Stimulated activated CD8-positive, alpha-beta memory T cell treated with anti-CD3 and anti-CD28 coated beads, Interleukin-4, amount 100 ng/mL, for 1 hour (primary cell): ENCODE measurements at regions not wholly inside any gene's neighbourhood (a gene's known extent, or its start where the extent isn't known, plus 50 kb on each side); places are given as distances from the start of the nearest gene placed in this dataset.

ENCODE experiments used
- DNase-seq, 2 donors: peaks; one replicate each; pipeline ENCODE4 v3.0.0-alpha.2; 2020; ENCODE audit warnings: low read depth in 2 of 2, low spot score in 1 of 2

DNA sequence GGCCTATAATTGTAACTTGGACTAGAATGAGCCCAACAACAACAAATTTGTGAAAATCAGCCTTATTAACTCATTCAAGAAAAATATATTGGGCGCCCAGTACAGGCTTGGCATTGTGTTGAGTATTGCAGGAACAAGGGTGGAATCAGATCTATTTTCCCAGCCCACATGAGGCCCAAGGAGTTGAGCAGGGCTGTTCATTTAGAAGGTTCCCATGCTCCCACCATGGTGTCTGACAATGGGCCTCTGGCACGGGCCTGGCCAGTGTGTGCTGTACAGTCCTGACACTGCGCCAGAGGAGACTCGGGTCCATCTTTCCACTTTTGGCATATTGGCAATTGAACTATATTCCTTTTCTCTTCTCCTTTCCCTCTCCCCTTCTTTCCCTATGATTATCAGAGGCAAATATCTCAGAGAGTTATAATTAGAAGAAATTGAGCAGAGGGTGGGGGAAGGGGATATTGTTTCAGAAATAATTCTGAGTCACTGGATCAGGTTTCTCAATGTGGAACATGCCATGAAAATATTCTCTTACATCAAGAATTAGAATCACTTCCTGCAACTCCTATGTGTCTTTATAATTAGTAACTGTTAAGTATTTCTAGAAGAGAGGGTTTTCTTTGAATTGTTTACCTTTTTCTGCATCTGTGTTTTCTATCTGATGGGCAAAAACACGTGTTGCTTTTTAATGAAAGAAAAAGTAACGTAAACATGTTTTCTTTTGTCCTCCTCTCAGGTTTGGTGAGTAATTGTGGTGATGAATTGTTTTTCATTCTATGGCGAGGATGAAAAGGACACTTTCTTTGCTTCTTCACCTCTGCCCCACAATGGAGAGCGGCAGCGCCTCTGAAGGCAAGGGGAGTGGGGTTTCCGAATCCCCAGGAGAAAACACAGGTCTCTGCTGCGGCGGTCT, 209.4 kb downstream of the FOXA2 start:
- DNase-seq, result no peak

DNA sequence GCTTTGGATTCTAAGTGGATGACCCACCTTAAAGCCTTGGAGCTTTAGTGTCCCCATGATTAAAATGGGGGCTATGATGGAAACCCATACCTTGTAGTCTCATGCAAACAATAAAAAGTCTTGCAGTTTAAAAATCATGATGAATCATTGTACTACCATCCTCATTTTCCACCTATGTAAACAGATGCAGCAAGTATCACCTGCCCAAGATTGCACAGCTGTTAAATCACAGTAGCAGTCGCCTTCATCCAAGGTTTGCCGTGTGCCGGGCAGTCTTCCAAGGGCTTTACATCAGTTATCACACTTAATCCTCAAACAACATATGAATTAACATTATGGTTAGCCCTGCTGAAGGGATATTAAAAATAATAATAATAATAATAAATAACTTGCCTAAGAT, 210.3 kb downstream of the FOXA2 start:
- DNase-seq, result no peak

- no peak for DNase-seq
Observed at GRCh38 chr20:22373164-22373895, 211.0 kb downstream of the FOXA2 start.

- no peak for DNase-seq
Observed at GRCh38 chr20:22371843-22372242, 212.5 kb downstream of the FOXA2 start.

DNA sequence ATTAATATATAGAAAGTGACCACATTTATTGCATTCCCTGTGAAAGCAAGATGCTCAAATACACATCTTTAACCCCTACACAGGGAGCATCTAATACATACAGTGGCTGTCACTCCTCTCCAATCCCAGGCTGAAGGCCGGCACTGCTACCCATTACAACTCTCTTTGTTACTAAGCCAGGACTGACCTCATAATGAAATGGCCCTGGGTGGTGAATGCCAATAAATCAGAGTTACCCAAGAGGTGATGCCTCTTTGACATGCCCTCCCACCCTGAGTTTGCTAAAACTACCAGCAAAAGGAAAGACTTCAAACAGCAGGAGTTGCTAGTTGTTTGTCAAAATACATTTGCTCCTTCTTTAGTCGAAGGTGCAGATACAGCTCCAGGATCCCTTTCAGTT, 214.2 kb downstream of the FOXA2 start:
- DNase-seq, result no peak

DNA sequence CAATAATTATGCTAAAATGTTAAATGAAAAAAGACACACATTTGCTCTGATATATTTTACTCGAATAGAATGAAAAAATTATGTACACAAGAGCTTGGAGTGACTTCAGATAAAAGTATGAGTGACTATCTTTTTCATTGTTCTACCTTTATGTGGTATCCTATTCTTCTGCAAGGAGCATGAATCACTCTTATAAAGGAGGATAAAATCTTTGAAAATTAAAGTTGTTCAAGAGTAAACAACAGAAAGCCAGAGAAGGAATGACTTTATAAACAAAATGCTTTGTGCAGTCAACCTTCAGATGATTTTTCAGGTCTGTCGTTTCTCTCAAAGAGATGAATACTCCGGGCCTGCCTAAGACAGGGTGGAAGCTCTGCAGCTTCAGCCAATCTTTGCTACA, 215.3 kb downstream of the FOXA2 start:
- DNase-seq, result no peak

DNA sequence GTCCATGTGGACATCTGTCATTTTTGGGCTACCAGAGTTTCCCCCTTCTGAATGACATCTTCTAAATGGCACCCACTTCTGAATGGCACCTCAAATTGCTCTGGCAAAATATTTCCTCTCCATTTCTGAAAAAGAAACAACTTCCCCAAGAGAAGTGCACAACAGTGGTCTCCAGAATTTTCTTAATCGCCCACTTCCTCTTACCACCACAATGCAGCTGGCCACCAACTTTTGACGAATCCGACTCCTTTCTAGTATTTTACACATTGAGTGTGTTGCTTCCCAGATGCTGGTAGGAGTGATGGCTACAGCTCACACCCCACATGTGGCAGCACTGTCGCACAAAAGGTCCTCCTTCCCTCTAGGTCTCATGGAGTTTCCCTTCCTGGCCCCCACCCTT, 216.1 kb downstream of the FOXA2 start:
- no peak for DNase-seq

DNA sequence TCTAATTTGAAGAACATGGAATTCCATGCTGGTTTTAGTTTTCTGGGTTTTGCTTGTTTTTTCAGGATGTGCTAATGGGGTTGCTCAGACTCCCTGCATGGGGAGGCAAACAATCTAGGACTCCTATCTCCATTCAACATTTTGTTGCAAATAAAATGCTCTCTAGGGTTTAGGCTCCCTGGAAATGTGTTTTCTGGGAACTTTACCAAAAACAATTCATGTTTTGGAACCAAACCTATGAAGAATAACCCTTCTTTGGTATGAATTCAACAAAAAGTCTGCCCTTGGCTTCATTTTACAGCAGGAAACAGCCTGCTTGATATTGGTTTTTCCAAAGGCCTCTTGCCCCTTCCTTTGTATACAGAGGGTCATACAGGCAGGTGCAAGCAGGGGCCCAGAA, 217.7 kb downstream of the FOXA2 start:
- no peak for DNase-seq

DNA sequence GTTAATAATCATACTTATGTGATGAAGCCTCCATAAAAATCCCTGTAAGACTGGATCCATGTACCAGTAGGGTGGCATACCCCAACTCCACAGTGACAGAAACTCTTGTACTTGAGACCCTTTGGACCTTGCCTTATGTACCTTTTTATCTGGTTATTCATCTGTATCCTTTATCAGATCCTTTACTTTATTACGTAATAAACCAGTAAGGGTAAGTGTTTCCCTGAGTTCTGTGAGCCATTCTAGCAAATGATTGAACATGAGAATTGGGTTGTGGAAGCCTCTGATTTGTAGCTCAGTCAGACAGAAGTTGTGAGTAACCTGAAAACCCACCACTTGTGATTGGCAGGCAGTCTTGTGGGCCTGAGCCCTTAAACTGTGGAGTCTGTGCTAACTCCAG, 229.7 kb downstream of the FOXA2 start:
- DNase-seq, result no peak

- no peak for DNase-seq
Observed at GRCh38 chr20:22353586-22353985, 230.8 kb downstream of the FOXA2 start.

- no peak for DNase-seq
Observed at GRCh38 chr20:22352019-22352418, 232.4 kb downstream of the FOXA2 start.

GRCh38 chr20:22350624-22351023, 233.7 kb downstream of the FOXA2 start:
- DNase-seq, result no peak

DNA sequence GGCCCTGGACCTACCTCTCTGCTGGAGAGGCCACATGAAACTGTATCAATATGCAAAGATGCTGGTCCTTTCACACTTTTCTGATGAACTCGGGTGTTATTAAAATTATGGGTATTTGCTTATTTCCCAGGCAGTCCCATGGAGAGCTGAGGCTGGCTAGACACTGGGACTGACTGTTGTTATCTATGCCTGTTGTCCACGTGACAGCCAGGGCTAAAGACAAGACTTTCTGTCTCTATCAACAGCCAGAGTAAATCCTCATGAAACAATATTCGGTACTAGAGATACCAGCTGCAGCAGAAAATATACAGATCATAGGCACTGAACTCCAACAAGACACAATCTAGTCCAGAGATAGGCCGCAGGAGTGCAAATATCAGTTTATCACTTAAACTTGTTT, 236.4 kb downstream of the FOXA2 start:
- DNase-seq, result no peak

DNA sequence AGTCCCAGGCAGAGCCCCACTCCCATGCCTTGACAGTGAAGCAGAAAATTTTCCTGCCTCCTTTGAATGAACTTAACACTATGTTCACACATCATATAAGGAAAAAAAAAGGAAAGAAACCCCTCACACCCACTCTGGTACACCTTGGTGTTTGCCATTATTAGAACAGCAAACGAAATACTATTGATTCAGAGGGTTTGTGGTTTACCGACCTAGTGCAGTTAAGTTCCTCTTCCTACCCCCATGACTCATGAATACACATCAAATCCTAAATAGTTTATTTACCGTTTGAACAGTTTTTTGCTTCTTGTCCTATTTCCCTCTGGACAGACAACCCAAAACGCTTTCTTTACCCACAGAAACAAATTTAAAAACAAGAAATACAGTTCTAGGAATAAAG, 237.7 kb downstream of the FOXA2 start:
- DNase-seq, result no peak

DNA sequence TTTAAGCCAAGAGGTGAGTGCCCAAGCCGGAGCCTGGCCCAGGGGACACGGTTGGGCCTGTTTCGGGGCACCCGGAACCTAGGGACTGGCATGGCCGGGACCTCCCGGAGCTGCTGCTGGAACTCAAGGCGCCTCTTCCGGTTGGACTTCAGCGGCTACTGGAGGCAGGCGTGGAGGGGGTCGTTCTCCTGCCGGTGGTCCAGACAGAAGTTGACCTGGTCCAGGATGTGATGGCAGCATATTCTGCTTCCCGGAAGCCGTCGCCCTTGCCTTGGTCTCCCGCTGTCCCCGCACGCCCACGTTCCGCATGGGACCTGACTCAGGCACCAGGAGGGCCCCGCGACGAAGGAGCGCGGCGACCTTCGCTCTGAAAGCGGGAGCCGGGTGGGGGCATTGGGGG, 240.8 kb downstream of the FOXA2 start:
- DNase-seq, result no peak

DNA sequence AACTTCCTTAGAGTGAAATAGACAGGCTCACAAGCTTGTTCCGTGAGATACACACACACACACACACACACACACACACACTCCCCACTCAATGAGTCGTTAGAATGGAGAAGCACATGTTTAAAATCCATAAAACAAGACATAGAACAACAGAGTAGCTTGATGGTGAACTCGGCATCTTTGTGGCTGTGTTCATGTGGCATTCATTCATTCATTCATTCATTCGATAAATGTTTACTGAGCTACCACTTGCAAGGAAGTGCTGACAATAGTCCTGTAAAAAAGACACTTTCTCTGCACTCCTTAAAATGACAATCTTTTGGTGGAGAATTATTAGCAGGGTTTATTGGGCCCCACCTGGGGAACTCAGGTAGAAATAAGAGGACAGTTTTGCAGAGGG, 242.0 kb downstream of the FOXA2 start:
- DNase-seq, result no peak

DNA sequence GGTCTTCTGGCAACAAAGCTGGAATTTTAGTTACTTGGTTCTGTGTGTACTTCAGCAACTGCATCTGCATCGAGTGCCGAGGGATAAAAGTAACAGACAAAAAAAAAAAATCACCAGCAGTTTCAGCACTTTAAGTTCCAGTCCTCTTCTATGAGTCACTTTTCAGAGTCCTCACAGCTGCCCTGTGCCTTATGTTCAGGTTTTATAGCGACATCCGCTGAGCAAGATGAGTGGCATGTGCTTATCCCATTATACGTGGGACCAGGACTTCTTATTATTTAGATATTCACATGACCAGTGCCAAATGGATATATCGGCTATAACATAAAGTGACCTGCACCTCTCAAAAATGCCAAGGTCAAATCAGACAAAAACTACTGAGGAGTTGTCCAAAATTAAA, 242.9 kb downstream of the FOXA2 start:
- DNase-seq, result no peak

DNA sequence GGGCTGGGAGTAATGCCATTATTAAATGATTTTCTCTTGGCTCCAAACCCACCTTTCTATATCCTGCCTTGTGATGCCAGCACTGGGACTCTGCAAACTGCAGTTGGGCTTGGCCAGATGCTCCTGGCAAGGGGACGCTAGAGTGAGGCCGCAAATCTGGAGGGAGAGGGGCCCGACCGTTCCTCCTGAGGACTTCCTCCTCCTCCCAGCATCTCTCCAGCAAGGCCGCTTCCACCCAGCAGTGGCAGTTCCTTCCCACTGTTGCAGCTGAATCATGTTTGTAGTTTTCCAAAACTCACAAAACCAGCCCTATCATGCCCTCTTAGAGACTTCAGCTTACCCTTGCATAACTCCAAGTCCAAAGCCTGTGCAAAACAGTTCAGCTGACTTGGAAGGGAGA, 244.4 kb downstream of the FOXA2 start:
- no peak for DNase-seq

DNA sequence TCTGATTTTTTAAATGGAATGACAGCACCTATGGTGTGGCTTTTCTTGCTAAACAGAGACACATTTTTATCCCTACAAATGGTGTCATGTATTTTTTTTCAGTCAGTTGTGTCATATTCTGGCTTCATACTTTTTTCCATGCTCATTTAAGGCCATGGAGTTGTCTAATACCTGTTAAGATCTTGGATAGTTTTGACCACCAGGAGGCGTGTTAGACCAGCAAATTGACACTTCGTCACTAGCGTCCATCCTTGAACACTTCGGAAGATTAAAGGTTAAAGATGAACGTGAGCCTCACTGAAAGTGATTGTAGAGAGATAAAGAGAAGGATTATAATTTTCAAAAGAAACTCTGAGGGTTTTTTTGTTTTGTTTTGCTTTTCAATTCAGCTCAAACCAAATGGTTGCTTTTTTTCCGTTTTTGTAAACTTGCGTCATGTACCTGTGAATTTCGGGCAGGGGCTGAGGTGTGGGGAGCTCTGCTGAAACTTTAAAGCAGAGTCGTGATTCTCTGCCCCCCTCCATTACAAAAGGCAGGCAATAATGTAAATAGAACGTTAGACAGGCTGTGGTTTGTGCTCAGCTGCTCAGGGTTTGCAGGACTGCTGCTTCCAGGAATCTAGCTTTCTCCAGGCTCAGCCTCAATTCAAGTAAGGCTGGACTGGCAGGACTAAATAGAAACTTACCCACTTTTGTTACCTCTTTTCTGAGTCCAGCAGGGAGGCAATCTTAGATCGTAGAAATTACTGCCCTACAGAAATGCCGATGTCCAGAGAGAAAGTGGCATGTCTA, 245.1 kb downstream of the FOXA2 start:
- DNase-seq, result no peak

- DNase-seq, result no peak
Observed at GRCh38 chr20:22338140-22338708, 246.1 kb downstream of the FOXA2 start.

- DNase-seq, result no peak
Observed at GRCh38 chr20:22335210-22335609, 249.2 kb downstream of the FOXA2 start.
